Ascending aorta (tissue), 2 donors: ENCODE measurements at regions not wholly inside any gene's neighbourhood (a gene's known extent, or its start where the extent isn't known, plus 50 kb on each side); places are given as distances from the start of the nearest gene placed in this dataset.

ENCODE experiments used
- DNase-seq, 2 donors: peaks; one replicate each; pipeline ENCODE4 v3.0.0-alpha.2; 2019; ENCODE audit warnings: low spot score in 2 of 2
- H3K27ac ChIP-seq, 2 donors: fragments of 200-600 bp; sonication (generic); one replicate each; pipeline ENCODE4 v1.5.1; 2016 to 2017; ENCODE audit warnings: mild to moderate bottlenecking in 1 of 2
- H3K27me3 ChIP-seq: fragments of 200-600 bp; sonication (generic); one replicate; pipeline ENCODE4 v1.5.1; 2017
- H3K36me3 ChIP-seq, 2 donors: fragments of 200-600 bp; sonication (generic); one replicate each; pipeline ENCODE4 v1.5.1; 2016
- H3K4me1 ChIP-seq, 2 donors: fragments of 200-600 bp; sonication (generic); one replicate each; pipeline ENCODE4 v1.5.1; 2016 to 2017; ENCODE audit warnings: mild to moderate bottlenecking in 1 of 2
- H3K4me3 ChIP-seq, 2 donors: fragments of 200-600 bp; sonication (generic); one replicate each; pipeline ENCODE4 v1.5.1; 2016 to 2017; ENCODE audit warnings: mild to moderate bottlenecking in 1 of 2
- H3K9me3 ChIP-seq, 2 donors: fragments of 200-600 bp; sonication (generic); one replicate each; pipeline ENCODE4 v1.5.1; 2016
- intact Hi-C: fragments of 100-400 bp; cut with DNase I; formaldehyde crosslinking; loops from one replicate; pipeline ENCODE4 v1.15.1; 2023
- TF ChIP-seq, protein P1 (sequence below), 3 experiments: fragments of 200-600 bp in 2 of 3; fragments of 450-650 bp in 1 of 3; sonication (generic) in 2 of 3; IDR thresholded peaks; one replicate each; pipeline ENCODE4 v1.5.1; 2016 to 2019; ENCODE audit warnings: antibody characterized with exemption in 3 of 3, mild to moderate bottlenecking in 1 of 3, moderate library complexity in 1 of 3

DNA sequence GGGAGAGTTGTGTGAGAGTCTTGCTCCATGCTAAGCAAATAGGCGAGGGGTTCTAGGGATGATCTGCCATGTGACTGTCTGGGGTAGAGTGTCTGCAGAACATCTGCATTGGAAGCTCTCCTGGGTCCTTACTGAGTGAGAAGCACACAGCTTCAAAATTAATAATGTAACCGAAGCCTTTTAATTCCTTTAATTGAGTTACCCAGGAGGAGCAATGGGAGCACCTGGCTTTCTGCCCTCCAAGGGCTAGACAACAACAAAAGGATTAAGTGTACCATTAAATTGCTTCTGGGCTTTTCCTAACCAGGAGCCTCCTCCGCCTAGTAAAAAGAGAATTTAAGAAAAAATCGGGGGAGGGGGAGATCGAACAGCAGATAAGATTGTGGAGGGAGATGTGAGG lies 102.0 kb upstream of the TBX20 start:
- TF ChIP-seq, protein P1, sequence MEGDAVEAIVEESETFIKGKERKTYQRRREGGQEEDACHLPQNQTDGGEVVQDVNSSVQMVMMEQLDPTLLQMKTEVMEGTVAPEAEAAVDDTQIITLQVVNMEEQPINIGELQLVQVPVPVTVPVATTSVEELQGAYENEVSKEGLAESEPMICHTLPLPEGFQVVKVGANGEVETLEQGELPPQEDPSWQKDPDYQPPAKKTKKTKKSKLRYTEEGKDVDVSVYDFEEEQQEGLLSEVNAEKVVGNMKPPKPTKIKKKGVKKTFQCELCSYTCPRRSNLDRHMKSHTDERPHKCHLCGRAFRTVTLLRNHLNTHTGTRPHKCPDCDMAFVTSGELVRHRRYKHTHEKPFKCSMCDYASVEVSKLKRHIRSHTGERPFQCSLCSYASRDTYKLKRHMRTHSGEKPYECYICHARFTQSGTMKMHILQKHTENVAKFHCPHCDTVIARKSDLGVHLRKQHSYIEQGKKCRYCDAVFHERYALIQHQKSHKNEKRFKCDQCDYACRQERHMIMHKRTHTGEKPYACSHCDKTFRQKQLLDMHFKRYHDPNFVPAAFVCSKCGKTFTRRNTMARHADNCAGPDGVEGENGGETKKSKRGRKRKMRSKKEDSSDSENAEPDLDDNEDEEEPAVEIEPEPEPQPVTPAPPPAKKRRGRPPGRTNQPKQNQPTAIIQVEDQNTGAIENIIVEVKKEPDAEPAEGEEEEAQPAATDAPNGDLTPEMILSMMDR (IDR thresholded peaks at IDR 0.05) = no peak
- Histone ChIP-seq H3K4me3 (no peak overlapping the region), H3K27me3 (no peaks in the 10 kb centered on the region)

GRCh38 chr7:35355199-35355598 lies 101.3 kb upstream of the TBX20 start:
- Histone ChIP-seq H3K9me3 (no peaks in the 10 kb centered on the region), H3K27me3 (no peaks in the 10 kb centered on the region), H3K4me3 (no peak overlapping the region), H3K4me1 (no peaks in the 10 kb centered on the region), H3K36me3 (no peaks in the 10 kb centered on the region), H3K27ac (no peak overlapping the region)
- no peak for DNase-seq
- intact Hi-C loops = no loop called here
- TF ChIP-seq, protein P1 (IDR thresholded peaks at IDR 0.05) = no peak

More for the DNA sequence above, 102.0 kb upstream of the TBX20 start:
- no peak overlapping the region for H3K27ac ChIP-seq
- no peaks in the 10 kb centered on the region for H3K4me1 ChIP-seq
- no peaks in the 10 kb centered on the region for H3K9me3 ChIP-seq
- intact Hi-C loops = no loop called here
- DNase-seq = no peak
- H3K36me3 ChIP-seq = no peaks in the 10 kb centered on the region

DNA sequence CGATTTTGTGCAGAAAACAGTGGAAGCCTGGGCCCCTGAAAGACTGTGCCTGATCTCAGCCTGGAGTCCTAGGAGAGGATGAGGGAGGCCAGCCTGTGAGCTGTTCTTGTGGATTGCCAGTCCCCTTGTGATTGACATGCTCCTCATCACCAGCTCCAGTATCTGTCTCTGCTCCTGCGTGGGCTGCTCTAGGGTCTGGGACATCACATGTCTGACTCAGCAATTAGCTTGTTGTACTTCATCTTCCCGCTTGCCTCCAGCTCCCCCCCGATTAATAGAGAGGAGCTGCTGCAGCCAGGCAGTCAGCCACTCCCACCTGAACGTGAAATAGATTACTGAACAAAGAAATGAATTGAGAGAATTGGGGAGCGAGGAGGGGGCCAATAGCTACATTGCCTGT lies 99.6 kb upstream of the TBX20 start:
- Histone ChIP-seq H3K9me3 (no peaks in the 10 kb centered on the region), H3K36me3 (no peaks in the 10 kb centered on the region), H3K4me3 (no peak overlapping the region), H3K27me3 (no peaks in the 10 kb centered on the region), H3K4me1 (no peaks in the 10 kb centered on the region), H3K27ac (no peak overlapping the region)
- intact Hi-C loops = no loop called here
- no peak for DNase-seq
- TF ChIP-seq, protein P1 (IDR thresholded peaks at IDR 0.05) = no peak

GRCh38 chr7:35351466-35351865 lies 97.6 kb upstream of the TBX20 start:
- no peak overlapping the region for H3K27ac ChIP-seq
- no peaks in the 10 kb centered on the region for H3K4me1 ChIP-seq
- no peak for DNase-seq
- H3K4me3 ChIP-seq = no peak overlapping the region
- intact Hi-C loops = no loop called here
- H3K36me3 ChIP-seq = no peaks in the 10 kb centered on the region
- no peaks in the 10 kb centered on the region for H3K9me3 ChIP-seq
- TF ChIP-seq, protein P1 (IDR thresholded peaks at IDR 0.05) = no peak
- no peaks in the 10 kb centered on the region for H3K27me3 ChIP-seq

DNA sequence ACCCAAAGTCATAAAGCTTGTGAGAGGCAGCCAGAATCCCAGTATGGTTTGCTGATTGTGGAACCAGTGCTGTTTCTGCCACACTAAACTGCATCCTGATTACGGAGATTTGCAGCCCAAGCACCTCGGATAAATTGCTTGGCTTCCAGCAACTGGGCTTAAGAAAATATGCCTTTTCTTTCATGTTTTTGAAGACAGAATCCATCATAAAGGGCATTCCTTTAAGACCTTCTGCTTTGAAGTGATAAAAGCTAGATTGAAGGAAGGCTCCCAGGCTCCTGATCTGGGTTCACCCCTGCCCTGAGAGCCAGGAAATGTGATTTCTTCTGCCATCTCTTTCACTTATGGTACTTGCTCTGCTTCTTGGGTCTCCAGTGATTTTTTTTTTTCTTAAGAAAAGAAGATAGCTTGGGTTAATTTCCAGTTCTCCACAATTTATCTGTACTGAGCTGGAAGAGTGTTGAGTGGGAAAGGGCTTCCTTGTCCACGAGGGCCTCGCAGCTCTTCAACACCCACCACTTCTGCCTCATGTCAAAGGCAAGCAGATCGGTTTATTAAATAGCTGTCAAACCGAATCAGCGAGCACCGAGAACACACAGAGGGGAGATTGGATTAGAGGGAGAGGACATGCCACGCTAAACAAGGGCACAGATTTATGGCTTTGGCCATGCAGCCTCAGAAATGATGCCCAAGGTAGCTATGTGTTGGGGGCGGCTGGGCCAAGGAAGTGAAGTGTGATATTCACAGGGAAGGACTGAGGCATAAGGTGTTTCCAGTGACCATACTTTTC lies 94.9 kb upstream of the TBX20 start:
- Histone ChIP-seq H3K9me3 (no peaks in the 10 kb centered on the region), H3K36me3 (no peaks in the 10 kb centered on the region), H3K4me3 (no peak overlapping the region), H3K4me1 (no peaks in the 10 kb centered on the region), H3K27me3 (no peaks in the 10 kb centered on the region), H3K27ac (no peak overlapping the region)
- no peak for DNase-seq
- intact Hi-C loops = no loop called here
- TF ChIP-seq, protein P1 (IDR thresholded peaks at IDR 0.05) = no peak
